GM21717 (cell line): ENCODE measurements at regions not wholly inside any gene's neighbourhood (a gene's known extent, or its start where the extent isn't known, plus 50 kb on each side); places are given as distances from the start of the nearest gene placed in this dataset.

Experiments
- ATAC-seq: cut with Tn5 transposase; IDR thresholded peaks from one replicate; pipeline ENCODE4 v1.9.1; 2021; ENCODE audit warnings: mild to moderate bottlenecking, moderate library complexity; ENCODE audit not compliant: unreplicated experiment

DNA sequence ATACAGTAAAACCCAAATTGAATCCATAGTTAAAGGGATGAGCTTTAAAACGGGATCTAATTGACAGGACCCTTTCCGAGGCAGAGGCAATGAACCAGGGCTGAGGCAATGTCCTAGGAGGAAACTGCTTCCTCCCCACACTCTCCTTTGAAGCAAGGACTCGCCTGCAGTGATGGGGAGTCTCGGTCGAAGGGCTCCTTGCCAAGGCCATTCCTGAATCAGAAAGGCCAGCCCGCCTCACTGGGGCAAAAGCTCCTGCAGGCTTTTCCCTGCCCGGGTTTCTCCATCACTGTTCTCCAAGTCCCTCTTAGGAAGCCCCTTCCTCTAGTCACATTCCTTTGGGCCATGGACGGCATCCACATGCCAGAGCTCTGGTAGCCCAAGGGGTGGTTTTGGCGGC, 132.0 kb downstream of the RBFOX3 start:
- no peak for ATAC-seq

DNA sequence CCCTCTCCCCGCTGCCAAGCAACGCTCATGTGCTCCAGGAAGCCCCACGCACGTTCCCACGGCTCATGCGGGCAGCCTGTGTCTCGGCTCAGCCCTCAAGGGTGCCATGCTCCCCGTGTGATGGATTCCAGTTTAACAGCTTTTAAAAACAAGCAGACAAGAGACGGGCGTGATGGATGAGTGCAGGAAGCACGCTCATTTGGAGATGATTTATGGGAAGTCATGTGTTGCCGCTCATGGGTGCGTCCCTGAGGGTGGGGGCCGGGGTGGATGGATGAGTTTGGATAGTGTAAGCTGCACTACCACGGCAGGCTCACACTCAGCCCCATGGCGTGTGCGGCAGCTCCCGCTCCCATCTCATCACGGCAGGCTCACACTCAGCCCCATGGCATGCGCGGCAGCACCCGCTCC, 132.8 kb downstream of the RBFOX3 start:
- no peak for ATAC-seq

GRCh38 chr17:79476074-79476652, 134.7 kb downstream of the RBFOX3 start:
- no peak for ATAC-seq

GRCh38 chr17:79473876-79474440, 136.9 kb downstream of the RBFOX3 start:
- no peak for ATAC-seq

DNA sequence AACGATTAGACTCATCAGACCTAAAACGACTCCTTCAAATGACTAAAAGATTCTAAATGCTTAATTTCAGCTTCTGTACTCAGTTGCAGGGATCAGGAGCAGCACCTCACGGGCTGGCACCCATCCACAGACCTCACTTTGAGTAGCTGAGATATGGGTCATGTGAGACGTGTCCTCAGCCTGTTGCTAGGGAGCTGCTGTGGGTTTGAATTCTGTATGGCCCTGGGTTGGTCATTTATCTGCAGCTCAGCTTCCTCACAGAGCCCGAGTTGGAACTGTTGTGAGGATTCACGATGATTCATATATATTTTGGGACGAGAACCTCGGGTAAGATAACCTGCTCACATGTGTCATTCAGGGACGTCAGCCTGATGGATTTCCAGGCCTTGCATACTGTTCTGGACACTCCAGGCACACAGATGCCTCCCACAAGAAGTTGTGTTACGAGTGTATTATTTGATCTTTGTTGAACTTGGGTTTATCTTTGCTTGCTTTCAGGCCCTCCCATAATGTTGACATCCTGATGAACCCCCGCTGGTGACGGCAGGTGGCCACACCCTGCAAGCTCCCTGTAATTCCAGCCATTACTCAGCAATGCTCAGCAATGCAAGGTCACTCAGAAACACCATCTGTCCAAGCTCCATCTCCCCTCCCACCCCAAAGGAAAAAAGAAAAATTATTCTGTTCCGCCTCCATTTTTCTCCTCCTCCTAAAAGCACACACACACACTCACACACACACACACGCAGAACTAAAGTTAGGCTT, 137.6 kb downstream of the RBFOX3 start:
- ATAC-seq, result no peak

DNA sequence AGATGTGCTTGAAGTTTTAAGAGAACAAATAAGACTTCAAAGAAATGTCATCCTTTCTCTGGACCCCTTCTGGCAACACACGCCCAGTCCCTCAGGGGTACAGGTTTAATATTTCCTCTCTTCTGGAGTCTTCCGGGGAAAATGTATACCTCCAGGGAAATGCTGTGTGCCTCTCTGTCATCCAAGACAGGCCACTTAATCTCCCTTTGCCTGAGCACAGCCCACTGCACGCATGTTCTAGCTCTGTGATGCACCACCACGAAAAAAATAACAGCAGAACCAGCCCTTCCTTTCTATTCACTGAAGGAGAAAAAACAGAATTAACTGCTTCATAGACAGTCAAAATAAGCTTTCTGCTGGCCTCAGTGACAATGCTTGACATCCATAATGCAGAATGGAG, 140.1 kb downstream of the RBFOX3 start:
- no peak for ATAC-seq

- ATAC-seq, result no peak
Measured at GRCh38 chr17:79469646-79470045, 141.2 kb downstream of the RBFOX3 start.

GRCh38 chr17:79468183-79468944, 142.5 kb downstream of the RBFOX3 start:
- ATAC-seq, result no peak

GRCh38 chr17:79466562-79467350, 144.1 kb downstream of the RBFOX3 start:
- no peak for ATAC-seq

- ATAC-seq, result no peak
Measured at GRCh38 chr17:79465681-79466025, 145.2 kb downstream of the RBFOX3 start.

- ATAC-seq, result no peak
Measured at GRCh38 chr17:79465011-79465680, 145.7 kb downstream of the RBFOX3 start.

GRCh38 chr17:79464318-79465010, 146.4 kb downstream of the RBFOX3 start:
- no peak for ATAC-seq

DNA sequence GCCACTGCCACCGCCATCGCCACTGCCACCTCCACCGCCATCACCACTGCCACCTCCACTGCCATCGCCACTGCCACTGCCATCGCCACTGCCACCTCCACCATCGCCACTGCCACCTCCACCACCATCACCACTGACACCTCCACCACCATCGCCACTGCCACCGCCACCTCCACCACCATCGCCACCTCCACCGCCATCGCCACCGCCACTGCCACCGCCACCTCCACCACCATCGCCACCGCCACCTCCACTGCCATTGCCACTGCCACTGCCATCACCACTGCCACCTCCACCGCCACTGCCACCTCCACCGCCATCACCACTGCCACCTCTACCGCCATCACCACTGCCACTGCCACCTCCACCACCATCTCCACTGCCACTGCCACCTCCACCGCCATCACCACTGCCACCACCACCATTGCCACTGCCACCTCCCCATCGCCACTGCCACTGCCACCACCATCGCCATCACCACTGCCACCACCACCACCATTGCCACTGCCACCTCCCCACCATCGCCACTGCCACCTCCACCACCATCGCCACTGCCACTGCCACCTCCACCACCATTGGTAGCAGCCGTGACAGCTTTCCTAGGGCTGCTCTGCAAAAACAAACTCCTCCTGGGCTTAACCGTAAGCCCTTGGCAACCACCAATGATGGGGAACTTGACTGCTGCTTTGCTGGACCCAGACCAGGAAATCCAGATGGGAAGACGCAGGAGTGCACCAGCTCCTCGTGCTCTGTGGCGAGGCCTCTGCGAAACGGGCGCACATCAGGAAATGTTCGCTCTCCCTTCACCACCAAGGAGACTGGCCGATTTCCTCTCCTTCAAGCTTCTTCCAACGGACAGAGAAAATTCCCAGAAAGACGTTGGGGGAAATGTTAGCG, 147.2 kb downstream of the RBFOX3 start:
- ATAC-seq, result no peak

DNA sequence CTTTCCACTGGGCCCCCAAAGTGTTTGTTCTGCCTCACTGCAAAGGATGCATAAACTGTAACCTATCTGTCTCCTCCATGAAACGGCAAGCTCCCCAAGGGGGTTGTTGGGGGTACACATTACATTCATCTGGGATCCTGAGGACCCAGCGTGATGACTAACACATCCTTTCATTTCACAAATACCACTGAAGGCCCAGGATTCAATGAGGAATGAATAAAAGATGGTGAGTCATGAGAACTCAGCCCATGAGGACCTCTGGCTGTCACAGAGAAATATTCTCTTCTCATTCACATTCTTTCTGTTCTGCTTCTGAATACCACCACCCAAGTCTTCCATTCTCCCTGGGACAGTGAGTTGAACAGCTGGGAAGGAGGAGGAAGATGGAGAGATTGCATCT, 149.8 kb downstream of the RBFOX3 start:
- no peak for ATAC-seq

GRCh38 chr17:79459846-79460245, 151.0 kb downstream of the RBFOX3 start:
- ATAC-seq, result no peak

- no peak for ATAC-seq
Measured at GRCh38 chr17:79459003-79459655, 151.7 kb downstream of the RBFOX3 start.

DNA sequence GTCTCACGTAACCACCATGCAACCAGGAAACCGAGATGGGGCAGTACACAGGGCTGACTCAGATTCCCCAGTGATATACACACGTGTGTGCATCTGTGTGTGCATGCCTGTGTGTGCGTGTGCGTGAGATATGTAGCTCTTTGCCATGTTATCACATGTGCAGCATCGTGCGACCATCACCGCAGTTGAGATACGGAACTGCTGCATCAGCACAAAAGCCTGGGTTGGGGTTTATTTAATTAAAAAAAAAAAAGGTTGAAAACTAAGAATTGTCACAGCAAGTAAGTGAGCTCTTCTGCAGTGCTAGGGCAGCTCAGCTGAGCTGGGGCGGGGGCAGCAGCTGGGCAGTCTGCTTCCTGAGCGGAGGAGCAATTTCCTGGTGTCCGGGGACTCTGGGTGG, 152.5 kb downstream of the RBFOX3 start:
- ATAC-seq, result no peak

GRCh38 chr17:79457889-79458288, 153.0 kb downstream of the RBFOX3 start:
- no peak for ATAC-seq
